Esophagus muscularis mucosa (tissue), 3 donors: ENCODE measurements at regions not wholly inside any gene's neighbourhood (a gene's known extent, or its start where the extent isn't known, plus 50 kb on each side); places are given as distances from the start of the nearest gene placed in this dataset.

Experiments
- POLR2A ChIP-seq: fragments of 450-650 bp; IDR thresholded peaks from one replicate; pipeline ENCODE4 v1.6.1; 2017; ENCODE audit warnings: antibody characterized with exemption, moderate library complexity, mild to moderate bottlenecking, low read depth
- POLR2AphosphoS5 ChIP-seq, 2 donors: sonication (generic); formaldehyde crosslinking; IDR thresholded peaks; one replicate each; pipeline ENCODE4 v1.6.1; 2017; ENCODE audit warnings: antibody characterized with exemption in 2 of 2
- TF ChIP-seq, protein P1 (sequence below), 3 experiments: fragments of 200-600 bp in 2 of 3; fragments of 450-650 bp in 1 of 3; sonication (generic) in 2 of 3; IDR thresholded peaks; one replicate each; pipeline ENCODE4 v1.5.1; 2017 to 2019; ENCODE audit warnings: antibody characterized with exemption in 3 of 3, mild to moderate bottlenecking in 2 of 3, moderate library complexity in 1 of 3

GRCh38 chr2:128441341-128442052, 122.8 kb upstream of the HS6ST1 start:
- TF ChIP-seq, protein P1, sequence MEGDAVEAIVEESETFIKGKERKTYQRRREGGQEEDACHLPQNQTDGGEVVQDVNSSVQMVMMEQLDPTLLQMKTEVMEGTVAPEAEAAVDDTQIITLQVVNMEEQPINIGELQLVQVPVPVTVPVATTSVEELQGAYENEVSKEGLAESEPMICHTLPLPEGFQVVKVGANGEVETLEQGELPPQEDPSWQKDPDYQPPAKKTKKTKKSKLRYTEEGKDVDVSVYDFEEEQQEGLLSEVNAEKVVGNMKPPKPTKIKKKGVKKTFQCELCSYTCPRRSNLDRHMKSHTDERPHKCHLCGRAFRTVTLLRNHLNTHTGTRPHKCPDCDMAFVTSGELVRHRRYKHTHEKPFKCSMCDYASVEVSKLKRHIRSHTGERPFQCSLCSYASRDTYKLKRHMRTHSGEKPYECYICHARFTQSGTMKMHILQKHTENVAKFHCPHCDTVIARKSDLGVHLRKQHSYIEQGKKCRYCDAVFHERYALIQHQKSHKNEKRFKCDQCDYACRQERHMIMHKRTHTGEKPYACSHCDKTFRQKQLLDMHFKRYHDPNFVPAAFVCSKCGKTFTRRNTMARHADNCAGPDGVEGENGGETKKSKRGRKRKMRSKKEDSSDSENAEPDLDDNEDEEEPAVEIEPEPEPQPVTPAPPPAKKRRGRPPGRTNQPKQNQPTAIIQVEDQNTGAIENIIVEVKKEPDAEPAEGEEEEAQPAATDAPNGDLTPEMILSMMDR (IDR thresholded peaks at IDR 0.05) = no peak
- TF ChIP-seq POLR2AphosphoS5 (IDR thresholded peaks at IDR 0.05) = no peak
- TF ChIP-seq POLR2A = no peak
